ENCODE measurements at regions not wholly inside any gene's neighbourhood (a gene's known extent, or its start where the extent isn't known, plus 50 kb on each side); places are given as distances from the start of the nearest gene placed in this dataset.

GRCh38 chr3:76561494-76562236 is 478.2 kb upstream of the ROBO2 start:
- TF ChIP-seq ZBED1 (IDR thresholded peaks at IDR 0.05; ENCODE audit: borderline replicate concordance) (no peak), CTCF (IDR thresholded peaks at IDR 0.05 in 2 of 3, conservative IDR thresholded peaks at IDR 0.05 in 1 of 3; ENCODE audit: control insufficient read depth in 2 of 3, extremely low read depth in 1 of 3, insufficient read depth in 1 of 3, low read depth in 3 of 3, low read length in 3 of 3) (no peak), POLR2A (IDR thresholded peaks at IDR 0.05; ENCODE audit: low read depth, low read length) (no peak), CREM (IDR thresholded peaks at IDR 0.05; ENCODE audit: low read depth) (no peak), JUND (IDR thresholded peaks at IDR 0.05; ENCODE audit: low read depth, low read length) (no peak), USF2 (IDR thresholded peaks at IDR 0.05; ENCODE audit: borderline replicate concordance, low read depth, low read length) (no peak), ZBTB33 (IDR thresholded peaks at IDR 0.05) (no peak), KDM1A (IDR thresholded peaks at IDR 0.05; ENCODE audit: borderline replicate concordance) (no peak), TARDBP (IDR thresholded peaks at IDR 0.05; ENCODE audit: borderline replicate concordance) (no peak), POLR2AphosphoS2 (IDR thresholded peaks at IDR 0.05; ENCODE audit: low read depth, low read length) (no peak), POLR2AphosphoS5 (IDR thresholded peaks at IDR 0.05; ENCODE audit: low read length) (no peak), ETV6 (conservative IDR thresholded peaks at IDR 0.05 in 1 of 2, IDR thresholded peaks at IDR 0.05 in 1 of 2; ENCODE audit: borderline replicate concordance in 1 of 2, low read depth in 1 of 2) (no peak)
